T-cell (primary cell): ENCODE measurements at regions not wholly inside any gene's neighbourhood (a gene's known extent, or its start where the extent isn't known, plus 50 kb on each side); places are given as distances from the start of the nearest gene placed in this dataset.

Experiments
- ATAC-seq, 4 experiments: fragments of 200-7000 bp in 3 of 4; fragments of 150-1000 bp in 1 of 4; cut with Tn5 transposase; replicated peaks in 1 of 4; 1 replicate in 3 of 4; 2 replicates in 1 of 4; pipeline ENCODE4 v1.10.0; 2021; ENCODE audit warnings: moderate library complexity in 3 of 4, mild to moderate bottlenecking in 2 of 4, moderate number of reproducible peaks in 1 of 4
- CTCF ChIA-PET, 2 donors: fragments of 300-600 bp; sonication (Branson Sonifier 250); formaldehyde crosslinking; loops; one replicate each; lab custom pipeline; 2022; ENCODE audit warnings: antibody characterized with exemption in 2 of 2; lab: Charles Lee
- POLR2A ChIA-PET, 2 donors: fragments of 300-600 bp; sonication (Branson Sonifier 250); formaldehyde crosslinking; loops; one replicate each; lab custom pipeline; 2022; ENCODE audit warnings: antibody characterized with exemption in 2 of 2; lab: Charles Lee
- DNase-seq, 35 experiments: peaks; one replicate each; pipeline versions ENCODE4 v3.0.0 to v3.0.0-alpha.2; 2013 to 2023
- H3K27ac ChIP-seq: one replicate; pipeline ENCODE4 v1.5.1; 2013; ENCODE audit warnings: low read length
- H3K27me3 ChIP-seq, 2 experiments: replicated peaks in 1 of 2; 1 replicate in 1 of 2; 2 replicates in 1 of 2; pipeline versions ENCODE4 v1.6.1 to v1.7.0; 2013; ENCODE audit warnings: low read length in 1 of 2, mixed read lengths in 1 of 2; ENCODE audit not compliant: control insufficient read depth in 2 of 2, insufficient read depth in 2 of 2; ENCODE audit errors: extremely low read depth in 1 of 2
- H3K36me3 ChIP-seq, 2 donors: 1 replicate in 1 of 2; 2 replicates in 1 of 2; pipeline versions ENCODE4 v1.6.1 to v1.7.0; 2013; ENCODE audit warnings: low read length in 1 of 2; ENCODE audit not compliant: control insufficient read depth in 2 of 2, insufficient read depth in 1 of 2; ENCODE audit errors: extremely low read depth in 1 of 2
- H3K4me1 ChIP-seq, 2 experiments: 1 replicate in 1 of 2; 2 replicates in 1 of 2; pipeline versions ENCODE4 v1.6.1 to v1.7.0; 2013; ENCODE audit warnings: low read length in 2 of 2, mixed read lengths in 1 of 2; ENCODE audit not compliant: insufficient read depth in 2 of 2, control insufficient read depth in 1 of 2; ENCODE audit errors: extremely low read depth in 1 of 2
- H3K4me3 ChIP-seq, 2 donors: 1 replicate in 1 of 2; 2 replicates in 1 of 2; pipeline versions ENCODE4 v1.5.1 to v1.7.0; 2013; ENCODE audit warnings: mild to moderate bottlenecking in 2 of 2, low read length in 1 of 2, moderate library complexity in 1 of 2; ENCODE audit not compliant: control insufficient read depth in 1 of 2; ENCODE audit errors: extremely low read depth in 1 of 2
- H3K9me3 ChIP-seq: 2 replicates; pipeline ENCODE4 v1.7.0; 2013
- H3K27ac Mint-ChIP-seq, 2 donors: one replicate each; pipeline ENCODE4 v1.8.0; 2020 to 2021; ENCODE audit warnings: mild to moderate bottlenecking in 2 of 2, mixed read lengths in 2 of 2
- H3K27me3 Mint-ChIP-seq, 2 donors: one replicate each; pipeline ENCODE4 v1.8.0; 2021 to 2022; ENCODE audit warnings: mixed read lengths in 2 of 2
- H3K36me3 Mint-ChIP-seq: one replicate; pipeline ENCODE4 v1.8.0; 2021; ENCODE audit warnings: mixed read lengths
- H3K4me1 Mint-ChIP-seq, 3 donors: one replicate each; pipeline ENCODE4 v1.8.0; 2020 to 2022; ENCODE audit warnings: mixed read lengths in 3 of 3, mild to moderate bottlenecking in 1 of 3
- H3K4me3 Mint-ChIP-seq, 3 donors: one replicate each; pipeline ENCODE4 v1.8.0; 2020 to 2022; ENCODE audit warnings: mild to moderate bottlenecking in 3 of 3, mixed read lengths in 3 of 3, moderate library complexity in 3 of 3
- H3K9me3 Mint-ChIP-seq, 3 donors: one replicate each; pipeline ENCODE4 v1.8.0; 2020 to 2022; ENCODE audit warnings: mixed read lengths in 3 of 3
- WGBS: methylation state at CpG from one replicate; pipeline ENCODE4 v1.1.5; 2013; ENCODE audit warnings: missing lambda C conversion rate; ENCODE audit not compliant: insufficient coverage; 5-methylcytosine and 5-hydroxymethylcytosine counted together

DNA sequence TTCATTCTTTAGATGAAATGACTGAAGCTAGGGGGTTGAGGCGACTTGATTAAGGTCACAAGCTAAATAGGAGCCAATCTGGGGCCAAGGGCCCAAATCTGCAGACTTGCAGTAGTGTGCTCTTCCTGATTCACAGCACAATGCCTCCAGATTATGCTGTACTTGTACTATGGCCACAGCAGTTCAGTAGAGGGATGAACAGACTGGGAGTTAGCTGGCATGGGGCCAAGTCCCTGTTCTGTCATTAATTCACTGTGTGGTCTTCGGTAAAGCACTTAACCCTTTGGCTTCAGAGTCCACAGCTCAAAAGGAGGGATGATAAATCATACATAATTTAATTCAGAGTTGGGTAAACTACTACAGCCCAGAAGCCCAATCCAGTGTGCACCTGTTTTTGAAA, 196.8 kb downstream of the XPNPEP1 start:
- Mint-ChIP-seq H3K4me3 (no peak overlapping the region), H3K27me3 (peaks cover 4 to 7% of the 10 kb centered on the region in 2 donors), H3K4me1 (no peaks in the 10 kb centered on the region), H3K27ac (no peak overlapping the region), H3K36me3 (no peaks in the 10 kb centered on the region), H3K9me3 (peaks cover 0 to 4% (median 0%) of the 10 kb centered on the region in 3 donors)
- H3K27ac ChIP-seq, result no peak overlapping the region
- H3K27me3 ChIP-seq, result peaks cover 0 to 2% of the 10 kb centered on the region in 2 experiments
- 38% methylated on average over 1 of the region's 2 CpGs for WGBS
- CTCF ChIA-PET, result no interaction called here
- ATAC-seq (no peak), DNase-seq (no peak)
- H3K36me3 ChIP-seq, result no peaks in the 10 kb centered on the region
- H3K9me3 ChIP-seq, result no peaks in the 10 kb centered on the region
- H3K4me3 ChIP-seq, result no peak overlapping the region
- no peaks in the 10 kb centered on the region for H3K4me1 ChIP-seq
- POLR2A ChIA-PET, result no interaction called here

- DNase-seq, result no peak
- Mint-ChIP-seq H3K4me1 (no peaks in the 10 kb centered on the region), H3K9me3 (no peaks in the 10 kb centered on the region), H3K4me3 (no peak overlapping the region), H3K36me3 (no peaks in the 10 kb centered on the region), H3K27ac (no peak overlapping the region), H3K27me3 (peaks cover 4 to 5% of the 10 kb centered on the region in 2 donors)
- WGBS, result 48% methylated on average over 2 of the region's 3 CpGs
- peaks cover 0 to 2% of the 10 kb centered on the region in 2 experiments for H3K27me3 ChIP-seq
- no peak overlapping the region for H3K27ac ChIP-seq
- no peaks in the 10 kb centered on the region for H3K4me1 ChIP-seq
- ChIA-PET POLR2A (no interaction called here), CTCF (no interaction called here)
- no peak overlapping the region for H3K4me3 ChIP-seq
- H3K36me3 ChIP-seq, result no peaks in the 10 kb centered on the region
- ATAC-seq, result no peak
- no peaks in the 10 kb centered on the region for H3K9me3 ChIP-seq
Observed at GRCh38 chr10:109723305-109723704, 200.0 kb downstream of the XPNPEP1 start.

DNA sequence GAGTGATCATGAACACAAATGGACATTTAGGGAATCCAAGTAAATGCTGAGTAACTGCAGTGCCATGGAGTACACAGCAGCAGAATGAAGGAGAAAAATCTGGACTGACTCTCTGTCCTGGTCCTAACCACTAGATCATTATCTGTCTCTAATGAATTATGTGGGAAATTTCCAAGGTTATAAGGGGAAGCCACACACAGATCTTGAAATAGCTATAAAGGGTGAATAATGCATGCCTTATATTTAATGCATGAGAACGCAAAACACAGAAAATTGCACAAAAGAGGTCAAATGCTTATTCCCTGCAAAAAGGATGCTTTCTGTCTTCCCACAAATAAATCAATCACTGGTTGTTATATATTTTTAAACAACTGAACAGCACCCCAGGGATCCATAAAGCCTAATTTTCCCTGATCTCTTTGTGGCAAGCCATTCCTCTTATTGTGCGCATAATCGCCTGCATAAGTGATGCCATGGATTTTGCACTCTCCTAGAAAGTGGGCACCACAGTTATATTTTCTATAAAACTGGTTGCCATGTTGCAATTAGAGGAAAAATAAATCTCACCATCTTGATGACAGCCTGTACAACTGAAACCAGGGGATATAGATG, 201.8 kb downstream of the XPNPEP1 start:
- ATAC-seq (no peak), DNase-seq (no peak)
- Histone ChIP-seq H3K4me1 (no peaks in the 10 kb centered on the region), H3K9me3 (no peaks in the 10 kb centered on the region), H3K27me3 (peaks cover 0 to 3% of the 10 kb centered on the region in 2 experiments), H3K36me3 (no peaks in the 10 kb centered on the region), H3K27ac (no peak overlapping the region), H3K4me3 (no peak overlapping the region)
- Mint-ChIP-seq H3K27me3 (peaks cover 4 to 8% of the 10 kb centered on the region in 2 donors), H3K36me3 (no peaks in the 10 kb centered on the region), H3K9me3 (no peaks in the 10 kb centered on the region), H3K4me1 (no peaks in the 10 kb centered on the region), H3K4me3 (no peak overlapping the region), H3K27ac (no peak overlapping the region)
- WGBS, result no CpG with 5 or more reads among the region's 3 CpGs
- CTCF ChIA-PET, result no interaction called here
- POLR2A ChIA-PET, result no interaction called here

DNA sequence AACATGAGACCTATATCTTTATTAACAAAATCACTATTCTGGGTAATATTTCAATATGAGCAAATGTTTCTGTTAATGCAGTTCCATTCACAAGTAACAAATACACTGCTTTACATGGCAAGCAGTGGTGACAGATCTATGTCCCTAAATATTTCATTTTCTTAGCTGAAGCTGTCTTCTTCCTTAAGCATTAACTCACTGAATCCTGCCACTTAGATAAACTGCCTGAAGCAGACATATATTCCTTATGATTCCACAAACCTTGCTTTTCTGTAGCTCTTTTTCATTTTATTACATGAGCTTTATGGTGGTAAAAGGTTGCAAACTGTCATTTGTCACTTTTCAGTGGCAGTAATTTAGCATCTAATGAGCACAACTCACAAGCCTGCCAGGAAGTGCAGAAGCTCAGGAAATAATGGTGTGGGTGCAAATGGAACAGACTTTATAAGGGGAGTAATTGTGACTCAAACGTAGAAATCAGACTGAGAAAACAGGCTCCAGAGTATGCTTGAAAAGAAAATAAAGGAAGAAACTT, 217.2 kb downstream of the XPNPEP1 start:
- no peaks in the 10 kb centered on the region for H3K4me1 Mint-ChIP-seq
- CTCF ChIA-PET, result no interaction called here
- Histone ChIP-seq H3K27me3 (no peaks in the 10 kb centered on the region), H3K4me3 (no peak overlapping the region), H3K27ac (no peak overlapping the region), H3K36me3 (no peaks in the 10 kb centered on the region), H3K9me3 (no peaks in the 10 kb centered on the region), H3K4me1 (no peaks in the 10 kb centered on the region)
- no peak overlapping the region for H3K27ac Mint-ChIP-seq
- no peak for DNase-seq
- peaks cover 2 to 5% of the 10 kb centered on the region in 2 donors for H3K27me3 Mint-ChIP-seq
- no peak overlapping the region for H3K4me3 Mint-ChIP-seq
- 56% methylated on average over 1 of the region's 1 CpG for WGBS
- no peak for ATAC-seq
- no peaks in the 10 kb centered on the region for H3K36me3 Mint-ChIP-seq
- peaks cover 5 to 8% (median 6%) of the 10 kb centered on the region in 3 donors for H3K9me3 Mint-ChIP-seq
- POLR2A ChIA-PET, result no interaction called here

GRCh38 chr10:109701633-109702215, 221.6 kb downstream of the XPNPEP1 start:
- WGBS, result 94% methylated on average over 2 of the region's 5 CpGs
- no peaks in the 10 kb centered on the region for H3K9me3 Mint-ChIP-seq
- no peak overlapping the region for H3K27ac Mint-ChIP-seq
- no peaks in the 10 kb centered on the region for H3K36me3 Mint-ChIP-seq
- Histone ChIP-seq H3K9me3 (no peaks in the 10 kb centered on the region), H3K4me3 (no peak overlapping the region), H3K27me3 (no peaks in the 10 kb centered on the region), H3K4me1 (no peaks in the 10 kb centered on the region), H3K27ac (no peak overlapping the region), H3K36me3 (no peaks in the 10 kb centered on the region)
- no peak for ATAC-seq
- no peaks in the 10 kb centered on the region for H3K4me1 Mint-ChIP-seq
- no peaks in the 10 kb centered on the region for H3K27me3 Mint-ChIP-seq
- no peak overlapping the region for H3K4me3 Mint-ChIP-seq
- ChIA-PET CTCF (no interaction called here), POLR2A (no interaction called here)
- DNase-seq, result no peak

DNA sequence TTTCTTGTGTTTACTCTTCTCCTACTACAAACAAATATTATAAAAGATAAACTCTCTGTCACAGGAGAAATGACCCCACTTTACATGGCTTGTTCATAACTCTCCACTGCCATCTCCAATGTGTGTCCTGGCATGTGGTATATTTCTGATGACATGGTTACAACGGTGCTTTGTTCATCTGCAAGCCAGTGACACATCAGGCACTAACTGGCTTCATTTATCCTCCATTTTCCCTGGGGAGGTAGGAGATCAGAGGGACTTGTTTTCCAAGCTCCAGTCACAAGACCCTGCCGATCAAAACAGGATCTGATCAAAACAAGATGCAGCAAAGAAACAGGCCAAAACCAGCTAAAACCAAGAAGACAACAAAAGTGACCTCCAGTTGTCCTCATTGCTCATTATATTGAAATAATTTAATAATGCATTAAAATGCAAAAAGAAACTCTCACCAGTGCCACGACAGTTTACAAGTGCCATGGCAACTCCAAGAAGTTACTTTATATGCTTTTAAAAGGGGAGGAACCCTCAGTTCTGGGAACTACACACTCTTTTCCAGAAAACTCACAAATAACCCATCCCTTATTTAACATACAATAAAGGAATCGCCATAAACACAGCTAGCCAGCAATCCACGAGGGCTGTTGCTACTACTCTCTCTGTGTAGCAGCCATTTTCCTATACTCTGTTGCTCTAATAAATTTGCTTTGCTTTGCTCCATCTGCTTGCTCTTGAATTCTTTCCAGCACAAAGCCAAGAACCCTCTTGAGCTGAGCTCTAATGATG, 224.2 kb downstream of the XPNPEP1 start:
- POLR2A ChIA-PET, result no interaction called here
- no peak overlapping the region for H3K4me3 Mint-ChIP-seq
- no peaks in the 10 kb centered on the region for H3K9me3 ChIP-seq
- WGBS, result 80% methylated on average over 2 of the region's 5 CpGs
- no peaks in the 10 kb centered on the region for H3K36me3 ChIP-seq
- no peak overlapping the region for H3K27ac ChIP-seq
- H3K36me3 Mint-ChIP-seq, result no peaks in the 10 kb centered on the region
- CTCF ChIA-PET, result no interaction called here
- no peaks in the 10 kb centered on the region for H3K27me3 ChIP-seq
- ATAC-seq (no peak), DNase-seq (no peak)
- H3K27ac Mint-ChIP-seq, result no peak overlapping the region
- H3K4me1 Mint-ChIP-seq, result no peaks in the 10 kb centered on the region
- H3K4me1 ChIP-seq, result no peaks in the 10 kb centered on the region
- H3K4me3 ChIP-seq, result no peak overlapping the region
- peaks cover 2 to 8% of the 10 kb centered on the region in 2 donors for H3K27me3 Mint-ChIP-seq
- H3K9me3 Mint-ChIP-seq, result no peaks in the 10 kb centered on the region
